ENCODE measurements at regions not wholly inside any gene's neighbourhood (a gene's known extent, or its start where the extent isn't known, plus 50 kb on each side); places are given as distances from the start of the nearest gene placed in this dataset.
"Not testable (repeated sequence)": the region's sequence is repeated elsewhere in the genome, so short reads cannot be mapped to it uniquely, and the experiment has no call there.

DNA sequence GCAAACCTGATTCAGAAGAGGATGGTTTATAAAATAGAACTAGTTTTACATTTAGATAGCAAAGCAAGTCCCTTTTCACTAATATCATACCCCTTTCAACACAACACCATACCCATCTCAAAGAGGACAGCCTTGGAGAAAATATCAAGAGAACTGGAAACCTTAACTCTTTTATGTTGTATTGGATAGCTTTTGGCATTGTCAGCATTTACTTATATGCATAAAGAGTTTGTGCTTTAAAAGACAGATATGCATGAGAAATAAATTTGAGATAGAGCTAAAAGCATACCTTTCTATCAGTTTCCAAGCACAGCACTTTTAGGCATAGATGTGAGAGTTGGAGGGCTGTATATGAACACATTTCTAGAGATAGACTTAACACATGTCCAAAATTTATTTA, 799.3 kb upstream of the ACO1 start:
- DNase-seq (ENCODE audit: low spot score): no peak

DNA sequence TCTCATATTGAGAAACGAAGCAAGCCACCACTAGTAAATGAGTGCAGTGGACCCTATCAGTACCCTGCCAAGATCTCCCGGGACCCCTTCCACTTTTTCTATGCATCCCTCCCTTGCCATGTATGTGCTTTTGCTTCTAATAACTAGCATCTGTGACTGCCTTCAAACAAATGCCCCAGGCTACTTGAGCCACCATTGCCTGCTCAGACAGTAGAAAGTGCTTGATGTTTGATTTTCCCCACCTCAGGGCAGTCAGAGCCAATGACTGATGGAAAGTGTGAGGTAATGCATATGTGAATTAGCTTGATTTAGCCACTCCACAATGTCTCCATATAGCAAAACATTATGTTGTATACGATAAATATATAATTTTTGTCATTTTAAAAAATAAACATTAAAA, 797.3 kb upstream of the ACO1 start:
- no peak for DNase-seq (ENCODE audit: low spot score)

- DNase-seq (ENCODE audit: low spot score): no peak
Observed at GRCh38 chr9:31588006-31588405, 796.4 kb upstream of the ACO1 start.

DNA sequence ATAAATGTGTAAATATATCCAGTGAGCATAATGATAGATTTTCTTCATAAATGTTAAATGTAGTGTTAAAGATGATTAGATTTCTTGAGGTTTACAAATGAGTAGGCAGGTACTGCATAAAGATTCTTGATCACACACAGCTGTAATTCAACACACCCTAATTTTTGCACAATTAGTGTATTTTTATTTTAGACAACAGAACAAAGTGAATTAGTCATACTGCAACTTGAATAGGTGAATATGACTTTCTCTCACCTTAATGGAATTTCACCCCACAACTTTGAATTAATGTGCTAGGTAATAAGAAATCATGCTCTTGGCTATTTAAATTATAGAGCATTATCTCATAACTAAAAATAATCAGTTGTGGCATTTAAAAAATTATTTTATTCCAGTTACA, 795.7 kb upstream of the ACO1 start:
- no peak for DNase-seq (ENCODE audit: low spot score)

DNA sequence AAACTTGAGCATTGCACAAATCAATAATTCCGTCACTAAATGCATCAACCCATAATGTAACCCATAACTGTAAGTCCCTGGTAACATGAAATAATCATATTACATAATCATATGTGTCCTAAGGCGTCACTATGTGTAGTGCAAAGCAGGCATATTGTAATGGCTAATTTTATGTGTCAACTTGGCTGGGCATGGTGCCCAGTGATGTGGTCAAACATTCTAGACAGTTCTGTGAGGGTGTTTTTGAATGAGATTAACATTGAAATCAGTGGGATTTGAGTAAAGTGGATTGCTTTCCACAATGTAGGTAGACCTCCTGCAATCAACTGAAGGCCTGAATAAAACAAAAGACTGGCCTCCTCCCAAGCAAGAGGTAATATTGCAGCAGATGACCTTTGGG, 794.4 kb upstream of the ACO1 start:
- no peak for DNase-seq (ENCODE audit: low spot score)

GRCh38 chr9:31597086-31597485, 787.4 kb upstream of the ACO1 start:
- not testable (repeated sequence) for DNase-seq (ENCODE audit: low spot score)

DNA sequence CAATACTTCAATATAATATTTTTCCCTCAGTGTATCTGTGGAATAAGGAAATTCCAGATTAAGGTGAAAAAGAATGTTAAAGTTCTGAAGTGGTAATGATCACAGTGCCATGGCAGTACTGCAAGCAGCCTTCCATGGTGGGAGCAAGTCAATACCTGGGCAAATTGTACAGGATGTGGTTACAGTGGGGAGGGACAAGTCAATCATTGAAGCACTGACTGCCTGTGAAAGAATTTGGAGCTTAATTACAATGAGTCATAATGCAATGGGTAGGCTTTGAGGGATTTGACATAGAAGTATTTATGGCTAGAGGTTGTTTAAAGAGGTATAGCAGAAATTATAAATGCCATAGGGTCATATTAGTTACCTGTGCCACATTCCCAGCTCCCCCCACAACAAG, 786.5 kb upstream of the ACO1 start:
- DNase-seq (ENCODE audit: low spot score): no peak

GRCh38 chr9:31601666-31602065, 782.8 kb upstream of the ACO1 start:
- DNase-seq (ENCODE audit: low spot score): no peak

DNA sequence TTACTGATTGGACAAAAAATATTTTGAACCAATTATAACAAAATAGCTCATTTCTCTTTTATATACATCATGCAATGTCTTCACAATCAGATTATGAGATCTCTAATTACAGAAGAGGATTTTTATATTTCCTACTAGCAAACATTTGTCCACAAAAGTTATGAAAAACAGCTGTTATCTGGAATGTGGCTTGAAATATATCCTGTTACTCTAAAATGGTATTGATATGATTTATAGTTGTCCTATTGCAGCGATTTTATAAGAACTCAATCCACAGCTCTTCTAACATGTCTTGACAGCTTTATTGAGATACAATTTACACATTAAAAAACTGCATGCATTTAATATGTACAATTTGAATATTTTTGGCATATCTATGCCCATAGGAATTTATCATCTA, 779.9 kb upstream of the ACO1 start:
- DNase-seq (ENCODE audit: low spot score): no peak

DNA sequence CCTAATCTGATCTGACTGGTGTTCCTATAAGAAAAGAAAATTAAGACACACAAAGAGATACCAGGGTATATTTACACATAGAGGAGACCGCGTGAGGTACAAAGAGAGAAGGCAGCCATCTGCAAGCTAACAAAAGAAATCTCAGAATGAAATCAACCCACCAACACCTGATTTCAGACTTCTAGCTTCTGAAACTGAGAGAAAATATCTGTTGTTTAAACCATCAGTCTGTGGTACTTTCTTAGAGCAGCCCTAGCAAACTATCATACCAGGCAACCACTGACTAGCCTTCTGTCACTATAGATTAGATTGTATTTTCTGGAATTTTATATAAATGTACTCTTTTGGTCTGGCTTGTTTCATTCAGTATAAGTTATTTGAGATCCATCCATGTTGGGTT, 779.3 kb upstream of the ACO1 start:
- DNase-seq (ENCODE audit: low spot score): no peak

DNA sequence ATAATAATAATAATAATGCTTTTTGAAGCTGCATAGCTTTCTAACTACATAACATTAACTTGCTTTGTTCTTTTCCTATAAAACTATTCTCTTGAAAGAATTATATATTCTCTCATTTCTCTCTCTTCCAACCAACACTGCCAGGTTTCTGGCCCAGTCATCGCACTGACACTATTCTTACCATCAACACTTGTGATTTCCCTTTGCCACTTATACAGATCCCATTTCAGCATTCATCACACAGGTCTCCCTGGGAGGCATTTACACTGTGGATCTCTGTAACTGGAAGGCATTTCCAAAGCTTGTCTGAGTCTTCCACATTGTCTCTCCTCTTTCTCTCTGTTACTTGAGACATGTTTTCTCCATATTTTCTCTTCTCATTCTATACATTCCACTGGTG, 777.8 kb upstream of the ACO1 start:
- no peak for DNase-seq (ENCODE audit: low spot score)

- no peak for DNase-seq (ENCODE audit: low spot score)
Observed at GRCh38 chr9:31608416-31608815, 776.0 kb upstream of the ACO1 start.

GRCh38 chr9:31608881-31609280, 775.6 kb upstream of the ACO1 start:
- no peak for DNase-seq (ENCODE audit: low spot score)

DNA sequence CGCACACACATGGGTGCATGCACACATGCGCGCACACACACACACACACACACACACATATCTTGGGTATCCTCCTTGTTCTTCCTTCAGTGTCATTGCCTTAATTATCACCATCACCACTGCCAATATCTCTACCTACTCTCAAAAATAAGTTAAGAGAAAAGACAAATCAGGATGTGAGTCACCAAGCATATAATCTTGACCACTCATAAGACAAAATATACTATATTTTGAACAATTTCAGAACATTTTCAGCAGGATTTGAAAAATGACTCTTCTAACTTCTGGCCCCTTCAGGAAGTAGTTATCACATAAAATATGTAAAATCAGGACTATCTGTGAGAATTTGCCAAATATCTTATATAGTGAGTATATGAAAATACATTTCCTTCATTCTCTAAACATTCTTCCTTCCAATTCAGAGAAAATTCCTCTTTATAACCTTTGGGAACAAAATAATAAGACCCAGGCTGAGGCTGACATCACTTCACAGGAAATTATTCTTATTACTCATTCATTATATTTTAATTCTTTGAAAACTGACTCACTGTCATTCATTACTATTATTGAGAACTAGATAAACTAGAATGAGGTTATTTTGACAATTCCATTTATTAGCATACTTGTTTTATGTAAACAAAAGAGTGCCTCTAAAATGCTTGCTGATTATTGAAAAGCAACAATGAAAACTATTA, 772.0 kb upstream of the ACO1 start:
- no peak for DNase-seq (ENCODE audit: low spot score)

DNA sequence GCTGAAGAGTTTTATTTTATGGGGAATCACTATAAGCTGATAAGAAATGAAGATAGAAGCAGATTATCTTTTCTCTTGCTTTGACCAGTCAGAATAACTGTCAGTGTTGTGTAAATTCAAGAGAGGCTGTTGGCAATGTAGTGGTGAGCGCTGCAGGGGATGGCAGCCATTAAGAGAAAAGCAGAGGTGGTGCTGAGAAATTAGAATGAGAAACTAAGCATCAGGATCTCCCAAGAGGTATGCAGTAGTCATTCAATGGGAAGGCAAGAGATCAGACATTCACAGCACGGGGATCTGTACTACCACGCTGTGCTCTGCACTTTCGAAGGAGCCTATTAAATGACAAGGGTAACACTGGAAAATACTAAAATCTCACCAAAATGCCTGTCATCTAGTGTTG, 768.5 kb upstream of the ACO1 start:
- DNase-seq (ENCODE audit: low spot score): no peak

GRCh38 chr9:31623511-31623910, 760.9 kb upstream of the ACO1 start:
- DNase-seq (ENCODE audit: low spot score): no peak

- no peak for DNase-seq (ENCODE audit: low spot score)
Observed at GRCh38 chr9:31629292-31629691, 755.2 kb upstream of the ACO1 start.

GRCh38 chr9:31637265-31637664, 747.2 kb upstream of the ACO1 start:
- no peak for DNase-seq (ENCODE audit: low spot score)

DNA sequence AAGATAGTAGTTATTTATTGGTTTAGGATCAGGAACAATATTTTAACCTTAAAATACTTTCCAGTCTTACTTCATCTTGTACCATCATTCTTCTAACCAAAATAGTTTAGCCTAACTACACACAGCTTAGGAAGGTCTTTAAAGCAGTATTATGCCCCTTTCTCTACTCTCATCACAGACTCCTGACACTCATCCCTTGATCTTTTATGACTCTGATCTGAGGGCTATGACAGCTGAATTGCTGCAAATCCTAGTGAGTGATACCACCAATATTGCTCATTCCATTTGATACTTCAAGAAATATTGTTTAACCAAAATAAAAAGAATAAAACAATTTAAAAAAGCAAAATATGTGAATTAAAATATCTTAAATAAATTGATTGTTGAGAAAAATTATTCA, 746.6 kb upstream of the ACO1 start:
- no peak for DNase-seq (ENCODE audit: low spot score)

DNA sequence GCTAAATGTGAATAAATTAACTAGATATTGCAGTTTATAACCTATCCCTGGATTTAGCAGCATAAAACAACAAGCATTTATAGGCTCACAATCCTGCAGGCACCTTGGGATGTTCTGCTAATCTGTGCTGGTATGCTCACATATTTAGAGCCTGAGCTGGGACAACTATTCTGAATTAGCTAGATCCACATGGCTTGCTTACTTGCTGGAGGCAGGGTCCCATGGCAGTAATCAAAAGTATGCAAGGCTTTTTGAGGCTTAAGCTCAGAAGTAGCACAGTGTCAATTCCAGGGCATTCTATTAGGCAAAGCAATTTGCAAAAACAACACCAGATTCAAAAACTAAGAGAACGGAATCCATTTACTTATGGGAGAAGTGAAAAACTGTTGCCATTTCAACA, 745.0 kb upstream of the ACO1 start:
- no peak for DNase-seq (ENCODE audit: low spot score)

DNA sequence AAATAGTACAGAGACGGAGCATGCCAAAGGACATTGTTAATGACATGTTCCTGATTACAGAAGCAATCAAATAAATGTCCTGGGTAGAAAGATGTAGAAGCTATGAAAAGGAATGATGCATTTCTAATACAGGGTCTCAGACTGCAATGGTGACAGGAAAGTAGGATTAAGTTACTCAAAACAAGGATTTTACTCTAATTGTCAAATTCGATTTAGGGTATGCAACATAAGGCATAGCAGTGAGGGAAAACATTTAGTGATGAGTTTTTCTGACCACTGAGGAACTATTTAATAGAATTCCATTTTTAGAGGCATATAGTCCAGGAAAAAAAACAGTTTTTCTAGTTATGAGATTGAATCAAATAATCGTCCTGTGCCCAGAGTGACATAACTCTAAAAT, 715.1 kb upstream of the ACO1 start:
- DNase-seq (ENCODE audit: low spot score): no peak

DNA sequence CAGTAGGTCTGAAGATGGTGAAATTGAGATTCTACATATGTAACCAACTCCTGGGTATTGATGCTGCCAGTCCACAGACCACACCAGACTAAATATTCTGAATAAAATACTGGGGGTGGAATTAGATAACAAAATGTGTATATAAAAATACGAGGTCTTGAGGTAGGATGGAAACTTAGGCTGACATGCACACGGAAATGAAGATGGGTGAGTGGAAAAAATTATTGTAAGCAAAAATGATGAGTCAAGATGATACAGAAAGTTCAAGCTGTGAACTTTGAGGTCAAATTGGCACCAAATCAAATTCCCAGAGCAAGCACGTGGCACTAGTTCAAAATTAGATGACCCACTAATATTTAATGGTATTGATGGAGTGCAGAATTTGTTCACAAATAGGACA, 713.4 kb upstream of the ACO1 start:
- DNase-seq (ENCODE audit: low spot score): no peak

DNA sequence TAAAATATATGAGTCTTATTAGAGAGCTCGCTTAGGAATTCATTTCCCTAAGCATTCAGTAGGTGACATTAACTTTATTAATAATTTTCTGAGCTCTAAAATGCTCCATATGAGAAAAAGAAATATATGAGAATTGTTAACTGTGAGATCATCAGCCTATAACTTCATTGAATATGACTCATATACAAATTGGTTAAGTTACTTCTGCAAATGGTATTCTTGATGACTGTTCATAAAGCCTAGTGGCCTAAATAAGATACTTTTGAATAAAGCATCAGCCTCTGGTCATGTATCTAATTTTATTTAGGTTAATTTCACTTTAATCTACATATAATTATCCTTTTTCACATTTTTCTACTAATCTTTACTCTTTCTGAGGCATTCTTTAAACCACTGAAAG, 710.2 kb upstream of the ACO1 start:
- no peak for DNase-seq (ENCODE audit: low spot score)

GRCh38 chr9:31677415-31677814, 707.0 kb upstream of the ACO1 start:
- DNase-seq (ENCODE audit: low spot score): no peak

DNA sequence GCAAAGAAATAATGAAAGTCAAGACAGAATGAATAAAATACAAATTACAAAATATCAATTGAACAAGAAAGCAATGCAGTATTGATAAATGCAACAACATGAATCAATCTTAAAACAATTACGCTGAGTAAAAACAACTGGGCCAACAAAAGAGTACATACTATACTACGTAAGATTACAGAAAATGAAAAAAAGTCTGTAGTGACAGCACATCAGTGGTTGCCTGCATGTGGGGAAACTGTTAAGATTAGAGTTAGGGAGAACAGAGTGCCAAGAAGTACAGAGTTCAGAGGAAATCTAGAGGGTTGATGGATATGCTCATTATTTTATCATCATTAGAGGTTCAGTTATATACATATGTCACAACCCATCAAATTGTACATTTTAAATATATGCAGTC, 706.6 kb upstream of the ACO1 start:
- DNase-seq (ENCODE audit: low spot score): no peak

Data from AG20443 (cell line).